KMS-11 (cell line): ENCODE measurements at regions not wholly inside any gene's neighbourhood (a gene's known extent, or its start where the extent isn't known, plus 50 kb on each side); places are given as distances from the start of the nearest gene placed in this dataset.

Source experiments
- H2AFZ ChIP-seq: fragments of 200-600 bp; sonication (generic); 2 replicates; pipeline ENCODE4 v1.6.1; 2016; ENCODE audit warnings: antibody characterized with exemption, mixed run types, low read depth
- H3K27ac ChIP-seq: fragments of 200-600 bp; sonication (generic); 2 replicates; pipeline ENCODE4 v1.6.1; 2016; ENCODE audit warnings: mild to moderate bottlenecking, mixed run types
- H3K27me3 ChIP-seq: fragments of 200-600 bp; sonication (generic); 2 replicates; pipeline ENCODE4 v1.6.1; 2017; ENCODE audit warnings: mild to moderate bottlenecking, low read depth, mixed run types, moderate library complexity; ENCODE audit not compliant: insufficient read depth
- H3K36me3 ChIP-seq: fragments of 200-600 bp; sonication (generic); 2 replicates; pipeline ENCODE4 v1.6.1; 2017; ENCODE audit warnings: mild to moderate bottlenecking, mixed run types; ENCODE audit not compliant: insufficient read depth
- H3K4me1 ChIP-seq: fragments of 200-600 bp; sonication (generic); 2 replicates; pipeline ENCODE4 v1.6.1; 2016; ENCODE audit warnings: mild to moderate bottlenecking, low read depth, mixed run types; ENCODE audit not compliant: poor library complexity, severe bottlenecking
- H3K4me2 ChIP-seq: fragments of 200-600 bp; sonication (generic); 2 replicates; pipeline ENCODE4 v1.7.0; 2016; ENCODE audit warnings: mild to moderate bottlenecking, mixed run types
- H3K4me3 ChIP-seq: fragments of 200-600 bp; sonication (generic); IDR thresholded peaks from 2 replicates; pipeline ENCODE4 v1.6.1; 2017; ENCODE audit warnings: low read depth, low read length, mixed read lengths; ENCODE audit not compliant: insufficient read depth
- H3K79me2 ChIP-seq: fragments of 200-600 bp; sonication (generic); 2 replicates; pipeline ENCODE4 v1.6.1; 2016; ENCODE audit warnings: low read depth, mixed run types; ENCODE audit not compliant: insufficient read depth
- H3K9ac ChIP-seq: fragments of 200-600 bp; sonication (generic); 2 replicates; pipeline ENCODE4 v1.6.1; 2016; ENCODE audit warnings: mild to moderate bottlenecking, mixed run types
- H4K20me1 ChIP-seq: fragments of 200-600 bp; sonication (generic); 2 replicates; pipeline ENCODE4 v1.6.1; 2016; ENCODE audit warnings: mild to moderate bottlenecking, mixed run types; ENCODE audit not compliant: insufficient read depth
- TF ChIP-seq, protein P1 (sequence below): fragments of 200-600 bp; sonication (generic); conservative IDR thresholded peaks from 2 replicates; pipeline ENCODE4 v1.6.1; 2017; ENCODE audit warnings: low read depth, mild to moderate bottlenecking, antibody characterized with exemption, low read length, moderate library complexity, mixed read lengths

DNA sequence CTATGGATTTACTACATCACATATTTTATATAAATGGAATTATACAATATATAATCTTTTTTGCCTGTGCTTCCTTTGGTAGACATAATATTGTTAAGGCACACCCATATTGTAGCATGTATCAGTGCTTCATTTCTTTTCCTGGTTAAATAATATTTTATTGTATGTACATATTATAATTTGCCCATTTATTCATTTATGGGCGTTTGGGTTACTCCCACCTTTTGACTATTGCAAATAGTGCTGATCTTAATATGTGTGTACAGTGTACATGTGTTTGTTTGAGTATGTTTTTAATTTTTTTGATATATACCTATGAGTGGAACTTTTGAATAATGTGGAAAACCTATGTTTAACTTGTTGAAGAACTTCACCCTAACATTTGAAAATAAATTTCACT, 804.2 kb downstream of the DHX35 start:
- TF ChIP-seq, protein P1, sequence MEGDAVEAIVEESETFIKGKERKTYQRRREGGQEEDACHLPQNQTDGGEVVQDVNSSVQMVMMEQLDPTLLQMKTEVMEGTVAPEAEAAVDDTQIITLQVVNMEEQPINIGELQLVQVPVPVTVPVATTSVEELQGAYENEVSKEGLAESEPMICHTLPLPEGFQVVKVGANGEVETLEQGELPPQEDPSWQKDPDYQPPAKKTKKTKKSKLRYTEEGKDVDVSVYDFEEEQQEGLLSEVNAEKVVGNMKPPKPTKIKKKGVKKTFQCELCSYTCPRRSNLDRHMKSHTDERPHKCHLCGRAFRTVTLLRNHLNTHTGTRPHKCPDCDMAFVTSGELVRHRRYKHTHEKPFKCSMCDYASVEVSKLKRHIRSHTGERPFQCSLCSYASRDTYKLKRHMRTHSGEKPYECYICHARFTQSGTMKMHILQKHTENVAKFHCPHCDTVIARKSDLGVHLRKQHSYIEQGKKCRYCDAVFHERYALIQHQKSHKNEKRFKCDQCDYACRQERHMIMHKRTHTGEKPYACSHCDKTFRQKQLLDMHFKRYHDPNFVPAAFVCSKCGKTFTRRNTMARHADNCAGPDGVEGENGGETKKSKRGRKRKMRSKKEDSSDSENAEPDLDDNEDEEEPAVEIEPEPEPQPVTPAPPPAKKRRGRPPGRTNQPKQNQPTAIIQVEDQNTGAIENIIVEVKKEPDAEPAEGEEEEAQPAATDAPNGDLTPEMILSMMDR = no peak
- Histone ChIP-seq H4K20me1 (no peaks in the 10 kb centered on the region), H3K27ac (no peak overlapping the region), H3K27me3 (no peaks in the 10 kb centered on the region), H3K36me3 (no peaks in the 10 kb centered on the region), H3K79me2 (no peaks in the 10 kb centered on the region), H3K9ac (no peak overlapping the region), H2AFZ (no peak overlapping the region), H3K4me1 (no peaks in the 10 kb centered on the region), H3K4me2 (no peak overlapping the region), H3K4me3 (no peak overlapping the region)

DNA sequence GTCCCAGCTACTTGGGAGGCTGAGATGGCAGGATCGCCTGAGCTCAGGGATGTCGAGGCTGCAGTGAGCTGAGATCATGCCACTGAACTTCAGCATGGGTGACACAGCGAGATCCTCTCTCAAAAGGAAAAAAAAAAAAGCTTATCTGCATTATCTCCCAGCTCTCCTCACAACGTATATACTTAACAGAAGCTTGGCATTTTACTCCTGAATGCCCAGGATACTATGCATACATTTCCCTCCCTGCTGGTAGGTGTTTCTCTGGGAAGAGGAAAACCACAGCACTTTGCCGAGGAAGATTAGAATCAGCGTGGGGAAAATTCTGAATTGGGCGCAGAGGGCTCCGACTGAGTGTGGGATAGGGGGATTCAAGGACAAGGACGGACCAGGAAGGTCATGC, 800.6 kb downstream of the DHX35 start:
- TF ChIP-seq, protein P1 = no peak
- H3K27ac ChIP-seq = no peak overlapping the region
- H3K4me1 ChIP-seq = no peaks in the 10 kb centered on the region
- no peaks in the 10 kb centered on the region for H3K79me2 ChIP-seq
- no peaks in the 10 kb centered on the region for H3K27me3 ChIP-seq
- no peak overlapping the region for H3K9ac ChIP-seq
- no peak overlapping the region for H3K4me2 ChIP-seq
- no peak overlapping the region for H3K4me3 ChIP-seq
- H4K20me1 ChIP-seq = no peaks in the 10 kb centered on the region
- no peaks in the 10 kb centered on the region for H3K36me3 ChIP-seq
- H2AFZ ChIP-seq = no peak overlapping the region

DNA sequence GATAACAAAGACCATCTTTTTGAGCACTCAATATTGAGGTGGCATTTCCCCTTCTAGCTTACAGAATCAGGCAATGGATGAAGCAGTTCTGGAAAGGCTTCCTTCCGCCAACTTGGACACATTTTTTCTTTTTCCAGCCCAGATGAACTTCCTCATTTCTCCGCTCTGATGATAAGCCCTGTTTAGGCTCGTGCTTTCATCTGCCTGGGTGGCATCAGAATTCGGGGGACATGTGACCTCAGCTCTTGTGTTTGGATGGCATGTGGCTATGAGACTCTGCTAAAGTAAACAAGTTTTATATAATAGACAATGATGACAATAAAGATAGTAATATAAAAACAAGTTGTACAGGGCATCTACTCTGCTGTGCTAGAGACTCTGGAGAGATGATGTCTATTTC, 796.7 kb downstream of the DHX35 start:
- H2AFZ ChIP-seq = no peak overlapping the region
- H3K4me3 ChIP-seq = no peak overlapping the region
- no peak overlapping the region for H3K9ac ChIP-seq
- H3K4me1 ChIP-seq = no peaks in the 10 kb centered on the region
- no peaks in the 10 kb centered on the region for H4K20me1 ChIP-seq
- no peak overlapping the region for H3K27ac ChIP-seq
- H3K27me3 ChIP-seq = no peaks in the 10 kb centered on the region
- no peak overlapping the region for H3K4me2 ChIP-seq
- H3K79me2 ChIP-seq = no peaks in the 10 kb centered on the region
- H3K36me3 ChIP-seq = no peaks in the 10 kb centered on the region
- TF ChIP-seq, protein P1 = no peak

DNA sequence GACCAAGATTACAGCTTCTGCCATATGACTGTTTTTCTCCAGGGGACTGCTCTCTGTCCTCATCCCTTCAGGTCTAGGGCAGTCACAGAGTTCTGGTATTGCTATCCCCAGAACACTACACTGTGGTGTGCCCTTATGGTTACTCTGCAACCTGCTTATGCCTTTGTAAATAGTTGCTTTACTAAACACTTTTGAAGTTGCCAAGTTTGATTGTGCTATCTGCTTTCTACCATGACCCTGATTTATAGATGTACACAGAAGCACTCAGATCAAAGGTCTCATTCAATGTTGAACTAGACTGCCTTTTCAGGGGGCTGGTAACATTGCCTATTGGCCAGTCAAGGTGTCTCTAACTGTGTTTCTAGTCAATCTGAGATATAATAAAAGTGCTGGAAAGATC, 794.7 kb downstream of the DHX35 start:
- H4K20me1 ChIP-seq = no peaks in the 10 kb centered on the region
- TF ChIP-seq, protein P1 = no peak
- H3K79me2 ChIP-seq = no peaks in the 10 kb centered on the region
- no peak overlapping the region for H3K4me3 ChIP-seq
- H3K4me2 ChIP-seq = no peak overlapping the region
- no peak overlapping the region for H3K9ac ChIP-seq
- H2AFZ ChIP-seq = no peak overlapping the region
- no peaks in the 10 kb centered on the region for H3K27me3 ChIP-seq
- H3K27ac ChIP-seq = no peak overlapping the region
- no peaks in the 10 kb centered on the region for H3K4me1 ChIP-seq
- no peaks in the 10 kb centered on the region for H3K36me3 ChIP-seq

DNA sequence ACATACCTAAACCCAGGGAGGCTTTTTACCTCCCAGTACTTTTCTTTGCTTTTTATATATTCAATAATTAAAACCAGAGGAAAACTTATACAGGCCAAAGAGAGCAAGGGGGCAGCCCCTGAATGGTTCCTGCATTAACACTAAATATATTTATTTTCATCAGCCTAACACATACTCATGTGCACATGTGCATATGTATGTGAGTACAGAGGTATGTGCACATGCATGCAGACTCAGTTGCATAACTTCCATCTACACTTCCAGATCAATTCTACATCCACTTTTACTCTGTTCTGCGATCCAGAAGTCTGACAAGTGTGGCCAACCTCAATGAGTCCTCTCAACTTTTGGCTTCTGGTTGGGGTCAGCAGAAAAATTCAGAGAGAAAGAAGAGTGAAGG, 794.2 kb downstream of the DHX35 start:
- Histone ChIP-seq H3K9ac (no peak overlapping the region), H2AFZ (no peak overlapping the region), H3K4me3 (no peak overlapping the region), H3K79me2 (no peaks in the 10 kb centered on the region), H3K4me1 (no peaks in the 10 kb centered on the region), H4K20me1 (no peaks in the 10 kb centered on the region), H3K4me2 (no peak overlapping the region), H3K36me3 (no peaks in the 10 kb centered on the region), H3K27ac (no peak overlapping the region), H3K27me3 (no peaks in the 10 kb centered on the region)
- TF ChIP-seq, protein P1 = no peak
